Lung (tissue), 11 donors: ENCODE measurements at regions not wholly inside any gene's neighbourhood (a gene's known extent, or its start where the extent isn't known, plus 50 kb on each side); places are given as distances from the start of the nearest gene placed in this dataset.

Experiments
- ATAC-seq: fragments of 200-7000 bp; cut with Tn5 transposase; one replicate; pipeline ENCODE4 v1.9.1; 2020; ENCODE audit warnings: moderate number of reproducible peaks; ENCODE audit not compliant: insufficient read depth, low FRiP score
- DNase-seq, 3 donors: peaks; one replicate each; pipeline ENCODE4 v3.0.0-alpha.2; 2013 to 2017
- H3K27ac ChIP-seq, 2 donors: one replicate each; pipeline ENCODE4 v1.5.1; 2013; ENCODE audit warnings: mild to moderate bottlenecking in 2 of 2, moderate library complexity in 2 of 2, control low read depth in 1 of 2, inconsistent platforms in 1 of 2, low read depth in 1 of 2, low read length in 1 of 2
- H3K27me3 ChIP-seq, 3 donors: one replicate each; pipeline ENCODE4 v1.5.1; 2013; ENCODE audit warnings: low read length in 2 of 3; ENCODE audit not compliant: control insufficient read depth in 3 of 3, insufficient read depth in 3 of 3
- H3K36me3 ChIP-seq, 4 donors: one replicate each; pipeline ENCODE4 v1.5.1; 2013; ENCODE audit warnings: low read length in 4 of 4, mild to moderate bottlenecking in 1 of 4, moderate library complexity in 1 of 4; ENCODE audit not compliant: control insufficient read depth in 4 of 4, insufficient read depth in 4 of 4
- H3K4me1 ChIP-seq, 5 donors: one replicate each; pipeline ENCODE4 v1.5.1; 2013; ENCODE audit warnings: low read length in 5 of 5, mild to moderate bottlenecking in 2 of 5, moderate library complexity in 1 of 5; ENCODE audit not compliant: control insufficient read depth in 5 of 5, insufficient read depth in 5 of 5
- H3K4me3 ChIP-seq: one replicate; pipeline ENCODE4 v1.5.1; 2013; ENCODE audit warnings: mild to moderate bottlenecking, control low read depth, moderate library complexity
- H3K9ac ChIP-seq, 2 donors: one replicate each; pipeline ENCODE4 v1.5.1; 2013; ENCODE audit warnings: low read length in 2 of 2, control low read depth in 1 of 2; ENCODE audit not compliant: insufficient read depth in 1 of 2
- H3K9me3 ChIP-seq, 4 donors: one replicate each; pipeline ENCODE4 v1.5.1; 2013; ENCODE audit warnings: low read length in 3 of 4, mild to moderate bottlenecking in 1 of 4, moderate library complexity in 1 of 4; ENCODE audit not compliant: control insufficient read depth in 4 of 4, insufficient read depth in 3 of 4
- CTCF ChIP-seq: IDR thresholded peaks from 2 replicates; pipeline ENCODE4 v1.5.1; 2012; ENCODE audit warnings: mild to moderate bottlenecking; ENCODE audit errors: control extremely low read depth, extremely low read depth
- WGBS, 2 donors: extraction: QIAGEN DNeasy Blood & Tissue Kit; methylation state at CpG; one replicate each; pipeline ENCODE4 v1.1.7; 2013; 5-methylcytosine and 5-hydroxymethylcytosine counted together
- donor health status: control.
- donor health status: control.
- donor health status: Bipolar disorder and iron deficiency.
- donor health status: healthy.
- donor health status: DM: yes; HTN: yes; CAD: no.

GRCh38 chr9:81373294-81373693 is 316.1 kb downstream of the TLE1 start:
- Histone ChIP-seq H3K27ac (no peak overlapping the region), H3K9me3 (peaks cover 0 to 3% (median 0%) of the 10 kb centered on the region in 4 donors), H3K36me3 (no peaks in the 10 kb centered on the region), H3K4me3 (no peak overlapping the region), H3K9ac (no peak overlapping the region), H3K27me3 (no peaks in the 10 kb centered on the region), H3K4me1 (peaks cover 3 to 12% (median 6%) of the 10 kb centered on the region in 5 donors)
- 87% methylated on average over 4 of the region's 4 CpGs for WGBS, 2 donors
- TF ChIP-seq CTCF = no peak
- ATAC-seq (no peak), DNase-seq (no peak)

GRCh38 chr9:81372628-81373191 is 316.6 kb downstream of the TLE1 start:
- no peak overlapping the region for H3K27ac ChIP-seq
- whole genome bisulfite sequencing, 2 donors = 82 to 85% methylated on average over 8 of the region's 8 CpGs

GRCh38 chr9:81371824-81372223 is 317.5 kb downstream of the TLE1 start:
- WGBS, 2 donors = 90 to 95% methylated on average over 7 of the region's 7 CpGs
- H3K27me3 ChIP-seq = no peaks in the 10 kb centered on the region
- no peak overlapping the region for H3K9ac ChIP-seq
- no peak for ATAC-seq
- DNase-seq = no peak
- no peaks in the 10 kb centered on the region for H3K36me3 ChIP-seq
- peaks cover 3 to 12% (median 6%) of the 10 kb centered on the region in 5 donors for H3K4me1 ChIP-seq
- H3K4me3 ChIP-seq = no peak overlapping the region
- no peak overlapping the region for H3K27ac ChIP-seq
- H3K9me3 ChIP-seq = peaks cover 0 to 3% (median 0%) of the 10 kb centered on the region in 4 donors
- TF ChIP-seq CTCF = no peak

More at GRCh38 chr9:81372628-81373191, 316.6 kb downstream of the TLE1 start:
- Histone ChIP-seq H3K9me3 (peaks cover 0 to 3% (median 0%) of the 10 kb centered on the region in 4 donors), H3K36me3 (no peaks in the 10 kb centered on the region), H3K4me3 (no peak overlapping the region), H3K4me1 (peaks cover 3 to 12% (median 6%) of the 10 kb centered on the region in 5 donors), H3K27me3 (no peaks in the 10 kb centered on the region), H3K9ac (no peak overlapping the region)
- no peak for ATAC-seq
- no peak for DNase-seq
- TF ChIP-seq CTCF = no peak

GRCh38 chr9:81370650-81371049 is 318.7 kb downstream of the TLE1 start:
- no peak for DNase-seq
- no peak overlapping the region for H3K27ac ChIP-seq

More at GRCh38 chr9:81370650-81371049, 318.7 kb downstream of the TLE1 start:
- H3K9me3 ChIP-seq = peaks cover 0 to 3% (median 0%) of the 10 kb centered on the region in 4 donors
- no peaks in the 10 kb centered on the region for H3K27me3 ChIP-seq
- no peak for TF ChIP-seq CTCF
- no peak overlapping the region for H3K4me3 ChIP-seq
- ATAC-seq = no peak
- WGBS, 2 donors = 92 to 93% methylated on average over 7 of the region's 7 CpGs
- H3K4me1 ChIP-seq = peaks cover 2 to 10% (median 3%) of the 10 kb centered on the region in 5 donors
- H3K36me3 ChIP-seq = no peaks in the 10 kb centered on the region
- no peak overlapping the region for H3K9ac ChIP-seq
